GM12872 (cell line): ENCODE measurements at regions not wholly inside any gene's neighbourhood (a gene's known extent, or its start where the extent isn't known, plus 50 kb on each side); places are given as distances from the start of the nearest gene placed in this dataset.

Experiments
- TF ChIP-seq, protein P1 (sequence below): IDR thresholded peaks from 3 replicates; pipeline ENCODE4 v1.5.1; 2011; ENCODE audit warnings: low read depth, mild to moderate bottlenecking, low read length, moderate library complexity; ENCODE audit not compliant: insufficient read depth

DNA sequence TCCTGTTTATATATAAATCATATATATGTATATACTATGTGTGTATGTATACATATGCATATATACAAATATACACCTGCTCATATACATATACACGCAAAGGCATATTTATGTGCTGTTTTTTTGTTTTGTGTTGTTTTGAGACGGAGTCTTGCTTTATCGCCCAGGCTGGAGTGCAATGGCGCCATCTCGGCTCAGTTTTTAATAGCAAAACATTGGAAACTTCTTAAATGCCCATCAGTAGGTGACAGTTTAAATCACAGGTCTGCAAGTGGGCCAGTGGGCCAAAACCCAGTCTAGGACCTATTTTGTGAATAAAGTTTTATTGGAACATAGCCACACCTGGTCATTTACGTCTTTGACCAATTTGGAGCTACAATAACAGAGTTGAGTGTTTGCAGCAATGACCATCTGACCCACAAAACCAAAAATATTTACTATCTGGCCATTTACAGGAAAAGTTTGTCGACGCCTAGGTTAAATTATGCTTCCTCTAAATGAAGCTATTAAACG is 132.3 kb downstream of the TOMM20 start:
- TF ChIP-seq, protein P1, sequence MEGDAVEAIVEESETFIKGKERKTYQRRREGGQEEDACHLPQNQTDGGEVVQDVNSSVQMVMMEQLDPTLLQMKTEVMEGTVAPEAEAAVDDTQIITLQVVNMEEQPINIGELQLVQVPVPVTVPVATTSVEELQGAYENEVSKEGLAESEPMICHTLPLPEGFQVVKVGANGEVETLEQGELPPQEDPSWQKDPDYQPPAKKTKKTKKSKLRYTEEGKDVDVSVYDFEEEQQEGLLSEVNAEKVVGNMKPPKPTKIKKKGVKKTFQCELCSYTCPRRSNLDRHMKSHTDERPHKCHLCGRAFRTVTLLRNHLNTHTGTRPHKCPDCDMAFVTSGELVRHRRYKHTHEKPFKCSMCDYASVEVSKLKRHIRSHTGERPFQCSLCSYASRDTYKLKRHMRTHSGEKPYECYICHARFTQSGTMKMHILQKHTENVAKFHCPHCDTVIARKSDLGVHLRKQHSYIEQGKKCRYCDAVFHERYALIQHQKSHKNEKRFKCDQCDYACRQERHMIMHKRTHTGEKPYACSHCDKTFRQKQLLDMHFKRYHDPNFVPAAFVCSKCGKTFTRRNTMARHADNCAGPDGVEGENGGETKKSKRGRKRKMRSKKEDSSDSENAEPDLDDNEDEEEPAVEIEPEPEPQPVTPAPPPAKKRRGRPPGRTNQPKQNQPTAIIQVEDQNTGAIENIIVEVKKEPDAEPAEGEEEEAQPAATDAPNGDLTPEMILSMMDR: no peak

- TF ChIP-seq, protein P1: no peak
Observed at GRCh38 chr1:234994436-234995295, 134.0 kb downstream of the TOMM20 start.

DNA sequence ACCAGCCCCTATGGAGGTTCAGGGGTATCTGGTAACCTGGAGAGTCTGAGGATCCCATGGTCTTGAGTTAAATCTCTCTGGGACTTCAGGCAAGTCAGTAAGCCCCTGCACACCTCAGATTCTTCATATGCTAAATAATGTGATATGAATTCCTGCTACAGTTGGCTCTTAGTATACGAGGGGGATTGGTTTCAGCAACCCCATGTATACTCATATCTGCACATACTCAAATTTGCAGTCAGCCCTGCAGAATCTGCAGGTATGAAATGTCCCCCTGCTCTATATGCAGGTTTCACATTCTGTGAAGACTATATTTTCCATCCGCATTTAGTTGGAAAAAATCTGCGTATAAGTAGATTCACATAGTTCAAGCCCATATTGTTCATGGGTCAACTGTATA is 136.6 kb downstream of the TOMM20 start:
- TF ChIP-seq, protein P1: no peak

- TF ChIP-seq, protein P1: no peak
Observed at GRCh38 chr1:234990874-234991801, 137.5 kb downstream of the TOMM20 start.

DNA sequence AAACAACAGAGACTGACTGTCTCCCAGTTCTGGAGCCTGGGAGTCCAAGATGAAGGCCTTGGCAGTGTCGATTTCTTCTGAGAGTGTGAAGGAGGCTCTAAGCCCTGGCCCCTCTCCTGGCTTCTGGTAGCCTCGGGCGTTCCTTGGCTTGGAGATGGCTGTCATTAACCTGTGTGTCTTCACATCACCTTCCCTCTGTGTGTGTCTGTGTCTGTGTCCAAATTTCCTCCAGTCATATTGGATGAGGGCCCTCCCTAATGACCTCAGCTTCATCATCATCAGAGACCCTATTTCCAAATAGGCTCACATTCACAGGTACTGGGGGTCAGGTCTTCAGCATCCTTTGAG is 138.3 kb downstream of the TOMM20 start:
- TF ChIP-seq, protein P1: no peak

DNA sequence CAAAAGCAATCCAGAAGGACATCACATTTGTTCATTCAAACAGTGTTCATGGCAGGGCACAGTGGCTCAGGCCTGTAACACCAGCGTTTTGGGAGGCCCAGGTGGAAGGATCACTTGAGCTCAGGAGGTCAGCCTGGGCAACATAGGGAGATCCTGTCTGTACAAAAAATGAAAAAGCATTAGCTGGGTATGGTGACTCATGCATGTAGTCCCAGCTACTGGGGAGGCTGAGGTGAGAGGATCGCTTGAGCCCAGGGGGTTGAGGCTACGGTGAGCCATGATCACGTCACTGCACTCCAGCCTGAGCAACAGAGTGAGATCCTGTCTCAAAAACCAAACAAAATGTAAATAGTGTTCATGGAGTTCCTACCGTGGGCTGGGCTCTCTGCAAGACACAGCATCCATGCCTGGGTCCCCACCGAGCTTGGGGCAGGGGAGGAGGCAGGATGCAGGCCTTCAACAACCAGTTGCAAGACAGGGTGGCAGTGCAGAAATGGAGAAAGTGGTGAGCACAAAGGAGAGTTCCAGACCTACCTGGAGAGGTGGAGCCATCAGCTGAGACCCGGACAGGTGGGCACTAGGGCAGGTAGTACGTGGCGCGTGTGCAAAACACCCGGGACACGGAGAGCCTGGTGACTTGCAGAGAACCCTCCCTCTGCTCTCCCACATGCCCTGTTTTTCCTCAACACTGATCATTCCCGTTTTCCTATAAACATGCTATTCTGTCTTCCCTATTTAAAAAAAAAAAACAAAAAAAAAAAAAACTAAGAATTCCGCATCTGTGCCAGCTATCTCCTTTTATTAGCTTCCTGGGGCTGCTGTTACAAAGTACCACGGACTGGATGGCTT is 138.9 kb downstream of the TOMM20 start:
- TF ChIP-seq, protein P1: no peak

GRCh38 chr1:234989019-234989418 is 139.6 kb downstream of the TOMM20 start:
- TF ChIP-seq, protein P1: no peak
